ENCODE measurements at regions not wholly inside any gene's neighbourhood (a gene's known extent, or its start where the extent isn't known, plus 50 kb on each side); places are given as distances from the start of the nearest gene placed in this dataset.

DNA sequence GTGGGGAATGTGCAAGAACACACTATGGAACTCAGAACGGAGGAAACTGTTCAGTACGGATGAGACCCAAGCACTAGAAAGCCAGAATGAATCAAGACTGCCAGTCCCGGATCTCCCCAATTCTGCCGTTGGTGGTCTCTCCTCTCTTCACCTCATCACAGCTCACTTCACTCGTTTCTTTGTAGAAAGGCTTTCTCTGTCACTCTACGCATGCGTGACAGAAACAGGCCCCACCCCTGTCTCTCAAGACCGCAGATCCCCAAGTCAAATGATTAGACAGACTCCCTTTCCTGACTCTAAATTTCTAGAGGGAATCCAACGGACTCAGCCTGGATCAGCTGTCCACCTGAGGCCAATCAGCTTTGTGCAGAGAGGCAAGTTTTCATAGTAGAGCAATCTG, 505.7 kb upstream of the ADAMTS9 start:
- H3K4me1 ChIP-seq (ENCODE audit: control insufficient read depth, insufficient read depth, low read length) = no peaks in the 10 kb centered on the region
- no peak overlapping the region for H3K27ac Mint-ChIP-seq
- no peak overlapping the region for H3K27ac ChIP-seq (ENCODE audit: low read depth, low read length)
- H3K9me3 ChIP-seq (ENCODE audit: control insufficient read depth, low read length) = no peaks in the 10 kb centered on the region
- H3K36me3 Mint-ChIP-seq (ENCODE audit: low read depth) = no peaks in the 10 kb centered on the region
- H3K36me3 ChIP-seq (ENCODE audit: control insufficient read depth, insufficient read depth, low read length) = no peaks in the 10 kb centered on the region
- TF ChIP-seq, protein P1, sequence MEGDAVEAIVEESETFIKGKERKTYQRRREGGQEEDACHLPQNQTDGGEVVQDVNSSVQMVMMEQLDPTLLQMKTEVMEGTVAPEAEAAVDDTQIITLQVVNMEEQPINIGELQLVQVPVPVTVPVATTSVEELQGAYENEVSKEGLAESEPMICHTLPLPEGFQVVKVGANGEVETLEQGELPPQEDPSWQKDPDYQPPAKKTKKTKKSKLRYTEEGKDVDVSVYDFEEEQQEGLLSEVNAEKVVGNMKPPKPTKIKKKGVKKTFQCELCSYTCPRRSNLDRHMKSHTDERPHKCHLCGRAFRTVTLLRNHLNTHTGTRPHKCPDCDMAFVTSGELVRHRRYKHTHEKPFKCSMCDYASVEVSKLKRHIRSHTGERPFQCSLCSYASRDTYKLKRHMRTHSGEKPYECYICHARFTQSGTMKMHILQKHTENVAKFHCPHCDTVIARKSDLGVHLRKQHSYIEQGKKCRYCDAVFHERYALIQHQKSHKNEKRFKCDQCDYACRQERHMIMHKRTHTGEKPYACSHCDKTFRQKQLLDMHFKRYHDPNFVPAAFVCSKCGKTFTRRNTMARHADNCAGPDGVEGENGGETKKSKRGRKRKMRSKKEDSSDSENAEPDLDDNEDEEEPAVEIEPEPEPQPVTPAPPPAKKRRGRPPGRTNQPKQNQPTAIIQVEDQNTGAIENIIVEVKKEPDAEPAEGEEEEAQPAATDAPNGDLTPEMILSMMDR (conservative IDR thresholded peaks at IDR 0.05) = no peak
- no peak overlapping the region for H3K4me3 ChIP-seq (ENCODE audit: low read length)
- no peak overlapping the region for H3K9ac ChIP-seq (ENCODE audit: extremely low read depth, low read length, poor library complexity, severe bottlenecking)
- WGBS, 2 experiments (ENCODE audit: insufficient coverage in 1 of 2, insufficient read length in 1 of 2) = 90 to 95% methylated on average over 7 to 9 of the region's 9 CpGs
- H3K4me1 Mint-ChIP-seq = no peaks in the 10 kb centered on the region
- H3K9me3 Mint-ChIP-seq = no peaks in the 10 kb centered on the region
- no peak overlapping the region for H3K4me3 Mint-ChIP-seq
- H3K27me3 ChIP-seq (ENCODE audit: control insufficient read depth, insufficient read depth, low read length, poor library complexity, severe bottlenecking) = no peaks in the 10 kb centered on the region
- peaks cover 20% of the 10 kb centered on the region for H3K27me3 Mint-ChIP-seq (ENCODE audit: insufficient read depth)
- DNase-seq = no peak

DNA sequence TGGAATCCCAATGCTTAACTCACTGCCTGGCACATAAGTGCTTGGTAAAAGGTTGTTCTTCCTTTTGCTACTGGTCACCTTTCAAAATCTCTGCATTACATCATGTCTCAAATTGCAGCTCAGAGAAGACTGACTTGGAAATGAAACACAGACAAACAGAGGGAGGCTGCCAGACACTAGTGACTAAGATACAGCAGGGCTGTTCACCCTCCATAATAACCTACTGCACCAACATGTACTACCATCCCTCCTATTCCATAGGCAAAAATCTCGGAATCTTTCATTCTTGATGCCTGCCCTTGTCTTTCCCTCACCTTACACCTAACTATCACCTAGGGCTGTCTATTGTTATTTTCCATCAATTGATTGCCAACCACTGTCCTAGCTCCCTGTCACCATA, 502.3 kb upstream of the ADAMTS9 start:
- H3K36me3 ChIP-seq (ENCODE audit: control insufficient read depth, insufficient read depth, low read length) = no peaks in the 10 kb centered on the region
- H3K27ac ChIP-seq (ENCODE audit: low read depth, low read length) = no peak overlapping the region
- 31 to 48% methylated on average over 1 of the region's 1 CpG for whole genome bisulfite sequencing, 2 experiments (ENCODE audit: insufficient coverage in 1 of 2, insufficient read length in 1 of 2)
- Mint-ChIP-seq H3K27ac (no peak overlapping the region), H3K4me3 (no peak overlapping the region), H3K9me3 (no peaks in the 10 kb centered on the region), H3K4me1 (no peaks in the 10 kb centered on the region), H3K27me3 (ENCODE audit: insufficient read depth) (peaks cover 11% of the 10 kb centered on the region), H3K36me3 (ENCODE audit: low read depth) (no peaks in the 10 kb centered on the region)
- H3K4me3 ChIP-seq (ENCODE audit: low read length) = no peak overlapping the region
- no peak overlapping the region for H3K9ac ChIP-seq (ENCODE audit: extremely low read depth, low read length, poor library complexity, severe bottlenecking)
- no peak for DNase-seq
- H3K27me3 ChIP-seq (ENCODE audit: control insufficient read depth, insufficient read depth, low read length, poor library complexity, severe bottlenecking) = no peaks in the 10 kb centered on the region
- no peaks in the 10 kb centered on the region for H3K4me1 ChIP-seq (ENCODE audit: control insufficient read depth, insufficient read depth, low read length)
- TF ChIP-seq, protein P1 (conservative IDR thresholded peaks at IDR 0.05) = no peak
- no peaks in the 10 kb centered on the region for H3K9me3 ChIP-seq (ENCODE audit: control insufficient read depth, low read length)

DNA sequence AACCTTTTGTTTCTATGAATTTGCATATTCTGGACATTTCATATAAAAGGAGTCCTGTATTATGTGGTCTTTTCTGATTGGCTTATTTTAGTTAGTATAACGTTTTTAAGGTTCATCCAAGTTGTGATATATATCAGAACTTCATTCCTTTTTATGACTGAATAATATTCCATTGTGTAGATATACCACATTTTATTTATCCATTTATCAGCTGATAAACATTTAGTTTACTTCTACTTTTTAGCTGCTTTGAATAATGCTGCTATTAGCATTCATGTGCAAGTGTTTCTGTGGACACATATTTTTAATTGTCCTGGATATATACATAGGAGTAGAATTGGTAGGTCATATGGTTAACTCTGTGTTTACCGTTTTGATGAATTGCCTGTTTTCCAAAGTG, 498.5 kb upstream of the ADAMTS9 start:
- TF ChIP-seq, protein P1 (conservative IDR thresholded peaks at IDR 0.05) = no peak
- Mint-ChIP-seq H3K27me3 (ENCODE audit: insufficient read depth) (peaks cover 11% of the 10 kb centered on the region), H3K4me3 (no peak overlapping the region), H3K27ac (no peak overlapping the region), H3K36me3 (ENCODE audit: low read depth) (no peaks in the 10 kb centered on the region), H3K4me1 (no peaks in the 10 kb centered on the region), H3K9me3 (no peaks in the 10 kb centered on the region)
- DNase-seq = no peak
- Histone ChIP-seq H3K4me1 (ENCODE audit: control insufficient read depth, insufficient read depth, low read length) (no peaks in the 10 kb centered on the region), H3K27ac (ENCODE audit: low read depth, low read length) (no peak overlapping the region), H3K9ac (ENCODE audit: extremely low read depth, low read length, poor library complexity, severe bottlenecking) (no peak overlapping the region), H3K4me3 (ENCODE audit: low read length) (no peak overlapping the region), H3K27me3 (ENCODE audit: control insufficient read depth, insufficient read depth, low read length, poor library complexity, severe bottlenecking) (no peaks in the 10 kb centered on the region), H3K36me3 (ENCODE audit: control insufficient read depth, insufficient read depth, low read length) (no peaks in the 10 kb centered on the region), H3K9me3 (ENCODE audit: control insufficient read depth, low read length) (no peaks in the 10 kb centered on the region)
- WGBS, 2 experiments (ENCODE audit: insufficient coverage in 1 of 2, insufficient read length in 1 of 2) = 93% methylated on average over 2 of the region's 2 CpGs; no CpG with 5 or more reads in 1 of the 2 experiments

Measured in endodermal cell (in vitro differentiated cells).